ENCODE measurements at regions not wholly inside any gene's neighbourhood (a gene's known extent, or its start where the extent isn't known, plus 50 kb on each side); places are given as distances from the start of the nearest gene placed in this dataset.

GRCh38 chr1:187952446-187952845 lies 1123.7 kb downstream of the PLA2G4A start:
- CTCF ChIA-PET: no interaction called here
- Histone ChIP-seq H3K4me1 (ENCODE audit: insufficient read depth, low read length) (no peaks in the 10 kb centered on the region), H3K27me3 (ENCODE audit: control insufficient read depth in 1 of 2, insufficient read depth in 2 of 2, low read length in 2 of 2) (no peaks in the 10 kb centered on the region), H3K4me3 (ENCODE audit: low read length) (no peak overlapping the region), H3K36me3 (ENCODE audit: insufficient read depth, low read length) (no peaks in the 10 kb centered on the region), H3K27ac (ENCODE audit: low read depth in 1 of 2, low read length in 2 of 2) (no peak overlapping the region), H3K9me3 (ENCODE audit: control insufficient read depth in 1 of 2, insufficient read depth in 1 of 2, low read length in 2 of 2) (peaks cover 0 to 11% of the 10 kb centered on the region in 2 experiments)
- H3K27me3 Mint-ChIP-seq: no peaks in the 10 kb centered on the region
- no peaks in the 10 kb centered on the region for H3K4me1 Mint-ChIP-seq (ENCODE audit: low read depth)
- intact Hi-C loops (cut with DNase I, micrococcal nuclease): no loop called here
- H3K27ac Mint-ChIP-seq: no peak overlapping the region
- no peaks in the 10 kb centered on the region for H3K36me3 Mint-ChIP-seq (ENCODE audit: low read depth)
- no peak overlapping the region for H3K4me3 Mint-ChIP-seq
- ATAC-seq (ENCODE audit: poor library complexity): no peak
- DNase-seq: no peak
- POLR2A ChIA-PET: no interaction called here
- TF ChIP-seq, protein P1, sequence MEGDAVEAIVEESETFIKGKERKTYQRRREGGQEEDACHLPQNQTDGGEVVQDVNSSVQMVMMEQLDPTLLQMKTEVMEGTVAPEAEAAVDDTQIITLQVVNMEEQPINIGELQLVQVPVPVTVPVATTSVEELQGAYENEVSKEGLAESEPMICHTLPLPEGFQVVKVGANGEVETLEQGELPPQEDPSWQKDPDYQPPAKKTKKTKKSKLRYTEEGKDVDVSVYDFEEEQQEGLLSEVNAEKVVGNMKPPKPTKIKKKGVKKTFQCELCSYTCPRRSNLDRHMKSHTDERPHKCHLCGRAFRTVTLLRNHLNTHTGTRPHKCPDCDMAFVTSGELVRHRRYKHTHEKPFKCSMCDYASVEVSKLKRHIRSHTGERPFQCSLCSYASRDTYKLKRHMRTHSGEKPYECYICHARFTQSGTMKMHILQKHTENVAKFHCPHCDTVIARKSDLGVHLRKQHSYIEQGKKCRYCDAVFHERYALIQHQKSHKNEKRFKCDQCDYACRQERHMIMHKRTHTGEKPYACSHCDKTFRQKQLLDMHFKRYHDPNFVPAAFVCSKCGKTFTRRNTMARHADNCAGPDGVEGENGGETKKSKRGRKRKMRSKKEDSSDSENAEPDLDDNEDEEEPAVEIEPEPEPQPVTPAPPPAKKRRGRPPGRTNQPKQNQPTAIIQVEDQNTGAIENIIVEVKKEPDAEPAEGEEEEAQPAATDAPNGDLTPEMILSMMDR (IDR thresholded peaks at IDR 0.05): no peak
- peaks cover 29% of the 10 kb centered on the region for H3K9me3 Mint-ChIP-seq

- TF ChIP-seq, protein P1 (IDR thresholded peaks at IDR 0.05): no peak
- ChIA-PET POLR2A (no interaction called here), CTCF (no interaction called here)
- Mint-ChIP-seq H3K4me3 (no peak overlapping the region), H3K9me3 (peaks cover 14% of the 10 kb centered on the region), H3K27me3 (no peaks in the 10 kb centered on the region), H3K27ac (no peak overlapping the region), H3K4me1 (ENCODE audit: low read depth) (no peaks in the 10 kb centered on the region), H3K36me3 (ENCODE audit: low read depth) (no peaks in the 10 kb centered on the region)
- Histone ChIP-seq H3K4me3 (ENCODE audit: low read length) (no peak overlapping the region), H3K27ac (ENCODE audit: low read depth in 1 of 2, low read length in 2 of 2) (no peak overlapping the region), H3K9me3 (ENCODE audit: control insufficient read depth in 1 of 2, insufficient read depth in 1 of 2, low read length in 2 of 2) (peaks cover 0 to 5% of the 10 kb centered on the region in 2 experiments), H3K4me1 (ENCODE audit: insufficient read depth, low read length) (no peaks in the 10 kb centered on the region), H3K27me3 (ENCODE audit: control insufficient read depth in 1 of 2, insufficient read depth in 2 of 2, low read length in 2 of 2) (no peaks in the 10 kb centered on the region), H3K36me3 (ENCODE audit: insufficient read depth, low read length) (no peaks in the 10 kb centered on the region)
- intact Hi-C loops (cut with DNase I, micrococcal nuclease): no loop called here
- ATAC-seq (ENCODE audit: poor library complexity) (no peak), DNase-seq (no peak)
These were observed 1128.2 kb downstream of the PLA2G4A start for GRCh38 chr1:187956975-187957374.

DNA sequence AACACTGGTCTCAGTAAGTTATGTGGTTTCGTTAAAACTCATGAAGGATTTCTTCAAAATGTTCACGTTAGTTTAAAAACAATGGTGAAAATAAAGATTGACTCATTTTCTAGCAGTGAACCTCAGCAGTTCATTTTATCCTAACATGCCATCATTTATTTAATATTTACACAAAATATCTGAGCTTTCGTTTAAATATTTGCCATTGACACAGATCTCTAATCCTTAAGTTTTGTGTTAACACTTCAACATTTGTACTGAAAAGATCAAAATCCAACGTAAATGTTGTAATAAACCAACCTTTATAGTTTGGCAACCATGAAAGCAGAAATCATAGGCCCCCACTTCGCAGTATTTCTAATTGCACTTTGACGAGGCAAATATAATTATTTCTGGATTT lies 1129.5 kb downstream of the PLA2G4A start:
- H3K4me3 ChIP-seq (ENCODE audit: low read length): no peak overlapping the region
- CTCF ChIA-PET: no interaction called here
- ATAC-seq (ENCODE audit: poor library complexity) (no peak), DNase-seq (no peak)
- no peaks in the 10 kb centered on the region for H3K27me3 ChIP-seq (ENCODE audit: control insufficient read depth in 1 of 2, insufficient read depth in 2 of 2, low read length in 2 of 2)
- no peak overlapping the region for H3K27ac Mint-ChIP-seq
- intact Hi-C loops (cut with DNase I, micrococcal nuclease): no loop called here
- no peak overlapping the region for H3K4me3 Mint-ChIP-seq
- TF ChIP-seq, protein P1 (IDR thresholded peaks at IDR 0.05): no peak
- peaks cover 0 to 5% of the 10 kb centered on the region in 2 experiments for H3K9me3 ChIP-seq (ENCODE audit: control insufficient read depth in 1 of 2, insufficient read depth in 1 of 2, low read length in 2 of 2)
- H3K27me3 Mint-ChIP-seq: no peaks in the 10 kb centered on the region
- H3K4me1 ChIP-seq (ENCODE audit: insufficient read depth, low read length): no peaks in the 10 kb centered on the region
- H3K4me1 Mint-ChIP-seq (ENCODE audit: low read depth): no peaks in the 10 kb centered on the region
- POLR2A ChIA-PET: no interaction called here
- H3K27ac ChIP-seq (ENCODE audit: low read depth in 1 of 2, low read length in 2 of 2): no peak overlapping the region
- peaks cover 7% of the 10 kb centered on the region for H3K9me3 Mint-ChIP-seq
- H3K36me3 Mint-ChIP-seq (ENCODE audit: low read depth): no peaks in the 10 kb centered on the region
- H3K36me3 ChIP-seq (ENCODE audit: insufficient read depth, low read length): no peaks in the 10 kb centered on the region
